Heart right ventricle (tissue), 16 donors: ENCODE measurements at regions not wholly inside any gene's neighbourhood (a gene's known extent, or its start where the extent isn't known, plus 50 kb on each side); places are given as distances from the start of the nearest gene placed in this dataset.
A peak's percentile ranks its signal among the peaks of the same experiment; 100 is the strongest.

Experiments
- ATAC-seq, 8 donors: fragments of 200-7000 bp; cut with Tn5 transposase; one replicate each; pipeline ENCODE4 v1.9.1; 2020; ENCODE audit warnings: mild to moderate bottlenecking in 8 of 8, moderate library complexity in 8 of 8, moderate number of reproducible peaks in 1 of 8
- DNase-seq, 2 donors: peaks; one replicate each; pipeline ENCODE4 v3.0.0-alpha.2; 2020
- H3K27ac ChIP-seq, 10 donors: fragments of 200-600 bp; sonication (generic) in 2 of 10; one replicate each; pipeline versions ENCODE4 v1.5.0 to v1.8.0; 2020 to 2022; ENCODE audit warnings: mild to moderate bottlenecking in 3 of 10
- H3K27me3 ChIP-seq, 7 donors: fragments of 200-600 bp; one replicate each; pipeline ENCODE4 v1.8.0; 2021 to 2022; ENCODE audit warnings: mild to moderate bottlenecking in 2 of 7
- H3K36me3 ChIP-seq, 9 donors: fragments of 200-600 bp; sonication (generic) in 1 of 9; one replicate each; pipeline versions ENCODE4 v1.5.0 to v1.8.0; 2020 to 2022; ENCODE audit warnings: mild to moderate bottlenecking in 2 of 9
- H3K4me1 ChIP-seq, 9 donors: fragments of 200-600 bp; sonication (generic) in 1 of 9; one replicate each; pipeline versions ENCODE4 v1.5.0 to v1.8.0; 2020 to 2022; ENCODE audit warnings: mild to moderate bottlenecking in 4 of 9
- H3K4me3 ChIP-seq, 10 donors: fragments of 200-600 bp; sonication (generic) in 2 of 10; one replicate each; pipeline versions ENCODE4 v1.5.0 to v1.8.0; 2020 to 2022; ENCODE audit warnings: mild to moderate bottlenecking in 7 of 10, moderate library complexity in 2 of 10
- H3K9me3 ChIP-seq, 11 donors: fragments of 200-600 bp in 10 of 11; sonication (generic) in 2 of 11; one replicate each; pipeline versions ENCODE4 v1.5.0 to v1.8.0; 2013 to 2022; ENCODE audit warnings: mild to moderate bottlenecking in 2 of 11, control low read depth in 1 of 11, moderate library complexity in 1 of 11
- CTCF ChIP-seq, 9 donors: fragments of 200-600 bp; sonication (generic) in 2 of 9; IDR thresholded peaks; one replicate each; pipeline versions ENCODE4 v1.5.0 to v1.8.0; 2021 to 2022; ENCODE audit warnings: antibody characterized with exemption in 9 of 9, mild to moderate bottlenecking in 5 of 9, moderate library complexity in 1 of 9
- WGBS, 2 donors: extraction: QIAGEN DNeasy Blood & Tissue Kit; methylation state at CpG; one replicate each; pipeline ENCODE4 v1.1.7; 2013; ENCODE audit warnings: inconsistent platforms in 1 of 2; 5-methylcytosine and 5-hydroxymethylcytosine counted together
- intact Hi-C, 10 donors: fragments of 100-400 bp; cut with DNase I; formaldehyde crosslinking; loops; one replicate each; pipeline versions ENCODE4 v1.11.1 to v1.14.2; 2022
- donor health status: Arrhythmogenic right ventricular cardiomyopathy.
- donor health status: ischemic (EF 13 %, LVEDD 7.1; RV severe dilation, severe dysfunction).
- donor health status: healthy with polysubstance abuse.
- donor health status: DM: no; HTN: yes; CAD: no.
- donor health status: DM: no; HTN: no; CAD: no.
- donor health status: ischemic (EF 25% LVEDD 6.9; RV normal size, moderate dysfunction).
- donor health status: ischemic (EF 25% LVEDD 5.7; RV mildly dilated, moderate dysfunction).
- donor health status: healthy.
- donor health status: DM: yes; HTN: yes; CAD: no.
- donor health status: Ischemic cardiomyopathy.
- donor health status: ischemic (EF 35%, LVEDD 5.7; RV mildly dilated, moderate dysfunction).
- donor health status: nonischemic (EF 11% LVEDD 7.7; RV severe dilation, severe dysfunction).
- donor health status: DM: yes; HTN: yes; CAD: no.
- donor health status: PGD.
- donor health status: ischemic (EF 29% LVEDD 5.4; RV normal size, mild dysfunction).
- donor health status: nonischemic (EF 23%, LVEDD 6.1; RV moderate dilation, normal function).

GRCh38 chr10:113345826-113346624, 206.8 kb upstream of the HABP2 start:
- WGBS, 2 donors = 74 to 75% methylated on average over 7 of the region's 7 CpGs
- Histone ChIP-seq H3K36me3 (no peaks in the 10 kb centered on the region), H3K9me3 (no peaks in the 10 kb centered on the region), H3K27ac (no peak overlapping the region), H3K4me1 (peaks cover 0 to 11% (median 0%) of the 10 kb centered on the region in 9 donors), H3K4me3 (no peak overlapping the region), H3K27me3 (no peaks in the 10 kb centered on the region)
- no peak for TF ChIP-seq CTCF (IDR thresholded peaks at IDR 0.05)
- no peak for ATAC-seq
- no peak for DNase-seq
- intact Hi-C loops = no loop called here

DNA sequence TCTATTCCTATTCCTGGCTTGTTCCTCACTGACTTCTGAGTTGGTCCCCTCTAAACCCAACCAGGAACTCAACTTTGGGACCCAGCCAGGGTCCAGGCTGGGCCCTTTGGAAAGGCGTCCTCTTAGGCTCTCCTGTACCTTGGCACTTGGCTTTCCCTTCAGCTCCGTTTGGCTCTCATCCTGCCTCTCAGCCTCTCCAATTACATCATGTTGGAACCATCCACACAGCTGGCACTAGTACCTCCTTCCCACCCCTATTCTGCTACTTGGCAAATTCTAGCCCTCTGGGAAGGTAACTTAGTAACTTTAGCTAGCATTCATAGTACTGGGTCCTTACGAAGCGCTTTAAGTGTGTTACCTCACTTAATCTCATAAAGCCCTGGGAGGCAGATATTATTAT, 205.3 kb upstream of the HABP2 start:
- peak; percentile 61 to 94 (median 78) for ATAC-seq
- peak in 1 of 2 donors; percentile 36 for DNase-seq

DNA sequence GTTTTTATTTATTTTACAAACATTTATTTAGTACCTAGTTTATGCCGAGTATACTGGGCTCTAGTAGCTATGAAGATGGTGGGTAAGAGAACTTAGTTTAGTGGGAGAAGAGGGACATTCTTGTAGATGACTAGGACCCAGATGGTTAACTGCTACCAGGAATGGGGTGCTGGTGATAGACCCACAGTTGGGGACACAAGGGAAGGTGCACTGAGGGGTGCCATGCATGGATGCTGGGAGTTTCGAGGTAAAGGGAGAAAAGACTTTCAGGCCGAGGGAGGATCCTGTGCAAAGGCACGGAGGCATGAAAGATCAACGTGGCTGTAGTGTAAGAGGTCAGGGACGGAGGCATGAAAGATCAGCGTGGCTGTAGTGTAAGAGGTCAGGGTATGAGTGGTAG, 204.2 kb upstream of the HABP2 start:
- no peak for DNase-seq
- H3K27ac ChIP-seq = no peak overlapping the region
- H3K27me3 ChIP-seq = no peaks in the 10 kb centered on the region
- no peak overlapping the region for H3K4me3 ChIP-seq
- ATAC-seq = no peak
- peaks cover 0 to 11% (median 0%) of the 10 kb centered on the region in 9 donors for H3K4me1 ChIP-seq
- 89 to 96% methylated on average over 7 of the region's 7 CpGs for WGBS, 2 donors
- intact Hi-C loops = no loop called here
- H3K36me3 ChIP-seq = no peaks in the 10 kb centered on the region
- H3K9me3 ChIP-seq = no peaks in the 10 kb centered on the region
- TF ChIP-seq CTCF (IDR thresholded peaks at IDR 0.05) = no peak

More for the DNA sequence above, 205.3 kb upstream of the HABP2 start:
- Histone ChIP-seq H3K4me3 (no peak overlapping the region), H3K27ac (no peak overlapping the region), H3K9me3 (no peaks in the 10 kb centered on the region), H3K4me1 (peaks cover 0 to 11% (median 0%) of the 10 kb centered on the region in 9 donors), H3K36me3 (no peaks in the 10 kb centered on the region), H3K27me3 (no peaks in the 10 kb centered on the region)
- TF ChIP-seq CTCF (IDR thresholded peaks at IDR 0.05) = no peak
- WGBS, 2 donors = 49 to 56% methylated on average over 4 of the region's 4 CpGs
- intact Hi-C loops = no loop called here

DNA sequence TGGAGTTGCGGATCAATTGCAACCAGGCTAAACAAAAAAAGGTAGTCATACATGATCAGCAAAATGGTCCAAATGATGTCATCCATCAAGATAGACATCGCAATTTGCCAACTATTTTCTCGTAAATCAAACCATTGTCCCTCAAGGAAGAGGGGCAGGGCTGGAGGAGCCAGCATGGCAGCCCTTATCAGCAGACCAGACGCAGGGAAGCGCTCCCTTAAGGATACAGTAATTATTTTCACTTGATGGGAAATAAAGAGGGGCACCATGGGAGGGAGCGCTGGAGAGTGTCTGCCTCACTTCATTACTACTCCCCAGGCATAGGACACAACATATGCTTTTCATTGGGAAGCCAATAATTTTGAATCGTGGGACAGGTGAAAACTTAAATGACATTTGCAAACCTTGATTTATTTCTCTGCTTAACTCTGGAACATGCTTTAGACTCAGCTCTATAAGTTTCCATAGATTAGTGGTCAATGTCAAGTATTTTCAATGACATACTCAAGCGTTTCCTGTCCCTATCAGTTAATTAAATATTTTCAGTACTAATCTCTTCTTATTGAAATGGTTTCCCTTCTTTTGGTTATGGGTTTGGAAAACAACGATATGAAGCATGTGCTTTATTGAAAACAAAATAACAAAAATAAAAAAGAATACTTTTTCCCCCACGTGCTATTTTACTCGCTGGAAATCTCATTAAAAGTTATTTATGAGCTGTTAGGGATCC, 202.4 kb upstream of the HABP2 start:
- no peak for ATAC-seq
- Histone ChIP-seq H3K4me1 (peaks cover 0 to 11% (median 0%) of the 10 kb centered on the region in 9 donors), H3K4me3 (no peak overlapping the region), H3K9me3 (no peaks in the 10 kb centered on the region), H3K36me3 (no peaks in the 10 kb centered on the region), H3K27me3 (no peaks in the 10 kb centered on the region), H3K27ac (no peak overlapping the region)
- intact Hi-C loops = no loop called here
- TF ChIP-seq CTCF (IDR thresholded peaks at IDR 0.05) = no peak
- WGBS, 2 donors = 61 to 69% methylated on average over 11 of the region's 11 CpGs
- DNase-seq = no peak
